ENCODE measurements at regions not wholly inside any gene's neighbourhood (a gene's known extent, or its start where the extent isn't known, plus 50 kb on each side); places are given as distances from the start of the nearest gene placed in this dataset.

DNA sequence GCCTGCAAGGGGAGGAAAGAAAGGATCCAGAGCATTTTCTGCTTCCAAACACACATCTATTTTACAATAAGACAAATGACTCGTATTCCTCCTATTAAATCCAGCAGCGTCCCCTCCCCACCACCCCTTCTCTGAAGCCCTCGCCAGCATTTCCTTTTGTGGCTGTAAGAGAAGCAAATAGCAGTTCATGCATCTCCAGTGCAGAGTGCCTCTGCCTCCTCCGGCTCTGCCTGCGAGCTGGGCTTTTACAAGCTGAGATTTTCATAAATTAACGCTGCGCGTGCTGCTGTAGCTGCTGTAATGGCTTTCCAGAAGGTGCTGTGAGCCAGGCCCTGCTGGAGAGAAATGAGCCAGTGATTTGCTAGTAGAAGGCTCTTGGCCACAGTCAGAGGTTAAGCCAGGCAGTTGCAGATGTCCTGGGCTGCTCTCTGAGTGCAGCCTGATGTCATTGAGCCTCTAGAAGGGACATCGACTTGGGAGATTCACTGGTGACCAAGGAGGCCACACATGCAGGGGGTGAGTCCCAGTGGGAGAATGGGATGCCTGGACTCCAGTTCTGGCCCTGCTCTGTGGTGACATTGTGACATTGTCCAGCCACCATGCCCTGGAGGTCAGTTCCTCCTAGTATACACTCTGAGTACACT lies 134.5 kb upstream of the NAV2 start:
- intact Hi-C loops (cut with DNase I): no loop called here
- H3K4me3 ChIP-seq: no peak overlapping the region
- DNase-seq (no peak), ATAC-seq (no peak)
- peaks cover 41% of the 10 kb centered on the region for H3K4me1 ChIP-seq
- H3K9me3 ChIP-seq: no peaks in the 10 kb centered on the region
- peak overlapping the region; percentile 62 for H3K27ac ChIP-seq
- no peaks in the 10 kb centered on the region for H3K36me3 ChIP-seq
- no peaks in the 10 kb centered on the region for H3K27me3 ChIP-seq (ENCODE audit: low read depth)
- TF ChIP-seq, protein P1, sequence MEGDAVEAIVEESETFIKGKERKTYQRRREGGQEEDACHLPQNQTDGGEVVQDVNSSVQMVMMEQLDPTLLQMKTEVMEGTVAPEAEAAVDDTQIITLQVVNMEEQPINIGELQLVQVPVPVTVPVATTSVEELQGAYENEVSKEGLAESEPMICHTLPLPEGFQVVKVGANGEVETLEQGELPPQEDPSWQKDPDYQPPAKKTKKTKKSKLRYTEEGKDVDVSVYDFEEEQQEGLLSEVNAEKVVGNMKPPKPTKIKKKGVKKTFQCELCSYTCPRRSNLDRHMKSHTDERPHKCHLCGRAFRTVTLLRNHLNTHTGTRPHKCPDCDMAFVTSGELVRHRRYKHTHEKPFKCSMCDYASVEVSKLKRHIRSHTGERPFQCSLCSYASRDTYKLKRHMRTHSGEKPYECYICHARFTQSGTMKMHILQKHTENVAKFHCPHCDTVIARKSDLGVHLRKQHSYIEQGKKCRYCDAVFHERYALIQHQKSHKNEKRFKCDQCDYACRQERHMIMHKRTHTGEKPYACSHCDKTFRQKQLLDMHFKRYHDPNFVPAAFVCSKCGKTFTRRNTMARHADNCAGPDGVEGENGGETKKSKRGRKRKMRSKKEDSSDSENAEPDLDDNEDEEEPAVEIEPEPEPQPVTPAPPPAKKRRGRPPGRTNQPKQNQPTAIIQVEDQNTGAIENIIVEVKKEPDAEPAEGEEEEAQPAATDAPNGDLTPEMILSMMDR (IDR thresholded peaks at IDR 0.05): no peak

- Histone ChIP-seq H3K4me1 (peaks cover 41% of the 10 kb centered on the region), H3K27me3 (ENCODE audit: low read depth) (no peaks in the 10 kb centered on the region), H3K9me3 (no peaks in the 10 kb centered on the region), H3K27ac (peak overlapping the region; percentile 62), H3K36me3 (no peaks in the 10 kb centered on the region), H3K4me3 (no peak overlapping the region)
- intact Hi-C loops (cut with DNase I): no loop called here
- DNase-seq (no peak), ATAC-seq (peak; percentile 38 to 54)
- TF ChIP-seq, protein P1 (IDR thresholded peaks at IDR 0.05): no peak
Observed at GRCh38 chr11:19577391-19577975, 135.2 kb upstream of the NAV2 start.

GRCh38 chr11:19576903-19577302 lies 135.7 kb upstream of the NAV2 start:
- peak overlapping the region; percentile 62 for H3K27ac ChIP-seq
- intact Hi-C loops (cut with DNase I): no loop called here
- no peak overlapping the region for H3K4me3 ChIP-seq
- TF ChIP-seq, protein P1 (IDR thresholded peaks at IDR 0.05): no peak
- ATAC-seq (peak in 1 of 2 donors; percentile 38), DNase-seq (no peak)
- peaks cover 41% of the 10 kb centered on the region for H3K4me1 ChIP-seq
- no peaks in the 10 kb centered on the region for H3K36me3 ChIP-seq
- H3K27me3 ChIP-seq (ENCODE audit: low read depth): no peaks in the 10 kb centered on the region
- H3K9me3 ChIP-seq: no peaks in the 10 kb centered on the region

DNA sequence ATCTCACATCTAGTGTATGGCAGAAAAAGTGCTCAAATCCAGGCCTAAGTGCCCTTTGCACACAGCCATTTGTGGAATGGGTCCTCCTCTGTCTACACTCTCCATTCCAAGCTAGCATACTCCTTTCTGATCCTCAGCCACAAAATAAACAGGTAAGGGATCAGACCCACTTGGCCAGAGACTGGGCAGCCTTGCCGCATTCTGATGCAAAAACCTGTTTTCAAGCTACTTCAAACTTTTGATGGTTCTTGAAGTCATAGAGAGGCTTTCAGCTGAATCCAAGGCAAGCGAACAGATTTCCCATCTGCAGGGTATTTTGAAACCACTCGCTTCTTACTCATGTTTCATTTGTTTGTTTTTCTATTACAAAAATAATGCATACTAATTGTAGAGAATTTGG lies 136.6 kb upstream of the NAV2 start:
- Histone ChIP-seq H3K36me3 (no peaks in the 10 kb centered on the region), H3K27ac (no peak overlapping the region), H3K9me3 (no peaks in the 10 kb centered on the region), H3K4me1 (peaks cover 41% of the 10 kb centered on the region), H3K27me3 (ENCODE audit: low read depth) (no peaks in the 10 kb centered on the region), H3K4me3 (no peak overlapping the region)
- DNase-seq: peak; percentile 68
- intact Hi-C loops (cut with DNase I): no loop called here
- TF ChIP-seq, protein P1 (IDR thresholded peaks at IDR 0.05): no peak
- ATAC-seq: peak; percentile 92

DNA sequence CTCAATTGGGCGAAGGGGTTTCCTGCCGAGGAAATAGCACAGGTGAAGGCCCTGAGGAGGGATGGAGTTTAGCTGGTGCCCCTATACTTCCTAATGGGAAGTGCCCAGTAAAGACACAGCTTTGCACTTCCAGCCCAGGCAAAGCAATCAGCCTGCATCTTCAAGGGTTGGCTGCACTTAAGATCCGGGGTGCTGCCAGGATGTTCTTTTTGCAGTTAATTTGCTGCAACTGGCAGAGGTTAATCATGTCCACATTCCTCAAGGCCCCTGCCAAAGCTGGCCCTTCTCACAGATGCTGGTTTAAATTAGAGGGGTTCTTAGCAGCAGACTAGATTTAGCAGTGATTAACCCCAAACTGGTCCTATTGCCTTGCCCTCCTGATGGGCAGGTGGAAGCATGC lies 137.7 kb upstream of the NAV2 start:
- Histone ChIP-seq H3K27me3 (ENCODE audit: low read depth) (no peaks in the 10 kb centered on the region), H3K36me3 (no peaks in the 10 kb centered on the region), H3K9me3 (no peaks in the 10 kb centered on the region), H3K4me1 (peaks cover 41% of the 10 kb centered on the region), H3K4me3 (no peak overlapping the region), H3K27ac (no peak overlapping the region)
- intact Hi-C loops (cut with DNase I): no loop called here
- DNase-seq (no peak), ATAC-seq (no peak)
- TF ChIP-seq, protein P1 (IDR thresholded peaks at IDR 0.05): no peak

Data from lower lobe of right lung (tissue), 2 donors.